OCI-LY1 (cell line): ENCODE measurements at regions not wholly inside any gene's neighbourhood (a gene's known extent, or its start where the extent isn't known, plus 50 kb on each side); places are given as distances from the start of the nearest gene placed in this dataset.

ENCODE experiments used
- CTCF ChIP-seq: fragments of 200-600 bp; sonication (generic), shearing (Covaris generic); IDR thresholded peaks from 2 replicates; pipeline ENCODE4 v1.5.1; 2017; ENCODE audit warnings: mild to moderate bottlenecking, antibody characterized with exemption, low read length, moderate library complexity, mixed read lengths
- EZH2 ChIP-seq: fragments of 200-600 bp; sonication (generic), shearing (Covaris generic); IDR thresholded peaks from 2 replicates; pipeline ENCODE4 v1.8.0; 2017; ENCODE audit warnings: borderline replicate concordance, mixed run types, mild to moderate bottlenecking, antibody characterized with exemption, low read length, moderate library complexity, mixed read lengths

GRCh38 chr5:13581132-13581531 lies 363.4 kb downstream of the DNAH5 start:
- no peak for TF ChIP-seq EZH2
- TF ChIP-seq CTCF, result no peak
